Liver (tissue), 8 donors: ENCODE measurements at regions not wholly inside any gene's neighbourhood (a gene's known extent, or its start where the extent isn't known, plus 50 kb on each side); places are given as distances from the start of the nearest gene placed in this dataset.

ENCODE experiments used
- DNase-seq: peaks from one replicate; pipeline ENCODE4 v3.0.0-alpha.2; 2017; ENCODE audit warnings: low spot score
- H3K27ac ChIP-seq, 2 donors: one replicate each; pipeline ENCODE4 v1.7.0; 2013; ENCODE audit warnings: inconsistent platforms in 2 of 2, low read length in 2 of 2, control low read depth in 1 of 2, low read depth in 1 of 2, mild to moderate bottlenecking in 1 of 2
- H3K27me3 ChIP-seq, 4 donors: one replicate each; pipeline versions ENCODE4 v1.6.1 to v1.7.0; 2013; ENCODE audit warnings: low read length in 3 of 4, inconsistent platforms in 1 of 4, mild to moderate bottlenecking in 1 of 4, moderate library complexity in 1 of 4; ENCODE audit not compliant: control insufficient read depth in 4 of 4, insufficient read depth in 4 of 4
- H3K36me3 ChIP-seq, 4 donors: one replicate each; pipeline versions ENCODE4 v1.6.1 to v1.7.0; 2013; ENCODE audit warnings: low read length in 3 of 4, mild to moderate bottlenecking in 3 of 4, low read depth in 1 of 4, moderate library complexity in 1 of 4; ENCODE audit not compliant: control insufficient read depth in 4 of 4, insufficient read depth in 3 of 4
- H3K4me1 ChIP-seq, 4 donors: one replicate each; pipeline versions ENCODE4 v1.6.1 to v1.7.0; 2013; ENCODE audit warnings: low read length in 3 of 4, mild to moderate bottlenecking in 3 of 4, moderate library complexity in 1 of 4; ENCODE audit not compliant: control insufficient read depth in 4 of 4, insufficient read depth in 4 of 4
- H3K4me3 ChIP-seq, 3 donors: one replicate each; pipeline versions ENCODE4 v1.6.1 to v1.7.0; 2013; ENCODE audit warnings: low read length in 3 of 3, control low read depth in 1 of 3, low read depth in 1 of 3, mild to moderate bottlenecking in 1 of 3
- H3K9ac ChIP-seq, 2 donors: one replicate each; pipeline ENCODE4 v1.7.0; 2013; ENCODE audit warnings: low read length in 2 of 2, mild to moderate bottlenecking in 2 of 2, moderate library complexity in 2 of 2, control low read depth in 1 of 2, low read depth in 1 of 2
- H3K9me3 ChIP-seq, 4 donors: one replicate each; pipeline versions ENCODE4 v1.6.1 to v1.7.0; 2013; ENCODE audit warnings: low read length in 3 of 4; ENCODE audit not compliant: control insufficient read depth in 4 of 4
- ATF3 ChIP-seq: IDR thresholded peaks from 2 replicates; pipeline ENCODE4 v1.6.1; 2016; ENCODE audit warnings: antibody characterized with exemption
- CTCF ChIP-seq: fragments of 150-350 bp; IDR thresholded peaks from 2 replicates; pipeline ENCODE4 v1.5.1; 2017; ENCODE audit warnings: improper control_type of control experiment, low read depth, low read length; ENCODE audit not compliant: missing input control
- FOXA1 ChIP-seq: IDR thresholded peaks from 2 replicates; pipeline ENCODE4 v1.6.1; 2016; ENCODE audit warnings: antibody characterized with exemption
- FOXA2 ChIP-seq: IDR thresholded peaks from 2 replicates; pipeline ENCODE4 v1.6.1; 2016; ENCODE audit warnings: antibody characterized with exemption
- GABPA ChIP-seq, 2 donors: IDR thresholded peaks in 1 of 2; conservative IDR thresholded peaks in 1 of 2; 2 replicates each; pipeline ENCODE4 v1.6.1; 2016; ENCODE audit warnings: antibody characterized with exemption in 2 of 2, mild to moderate bottlenecking in 1 of 2, moderate library complexity in 1 of 2
- HNF4A ChIP-seq, 2 donors: conservative IDR thresholded peaks; 2 replicates each; pipeline ENCODE4 v1.6.1; 2016; ENCODE audit warnings: antibody characterized with exemption in 2 of 2, mild to moderate bottlenecking in 2 of 2
- JUND ChIP-seq, 2 donors: IDR thresholded peaks; 2 replicates each; pipeline ENCODE4 v1.6.1; 2016; ENCODE audit warnings: antibody characterized with exemption in 2 of 2
- MAX ChIP-seq: IDR thresholded peaks from 2 replicates; pipeline ENCODE4 v1.6.1; 2016; ENCODE audit warnings: antibody characterized with exemption
- NR2F2 ChIP-seq: IDR thresholded peaks from 2 replicates; pipeline ENCODE4 v1.6.1; 2016; ENCODE audit warnings: antibody characterized with exemption
- RAD21 ChIP-seq, 2 donors: IDR thresholded peaks; 2 replicates each; pipeline ENCODE4 v1.6.1; 2016; ENCODE audit warnings: antibody characterized with exemption in 2 of 2, mild to moderate bottlenecking in 2 of 2
- RXRA ChIP-seq, 2 donors: IDR thresholded peaks; 2 replicates each; pipeline ENCODE4 v1.6.1; 2017 to 2018; ENCODE audit warnings: antibody characterized with exemption in 2 of 2, mild to moderate bottlenecking in 1 of 2
- SP1 ChIP-seq: IDR thresholded peaks from 2 replicates; pipeline ENCODE4 v1.6.1; 2018; ENCODE audit warnings: antibody characterized with exemption, mild to moderate bottlenecking
- TAF1 ChIP-seq: conservative IDR thresholded peaks from 2 replicates; pipeline ENCODE4 v1.6.1; 2016; ENCODE audit warnings: antibody characterized with exemption, mild to moderate bottlenecking
- YY1 ChIP-seq: IDR thresholded peaks from 2 replicates; pipeline ENCODE4 v1.6.1; 2016; ENCODE audit warnings: antibody characterized with exemption, mild to moderate bottlenecking
- ZBTB33 ChIP-seq: IDR thresholded peaks from 2 replicates; pipeline ENCODE4 v1.6.1; 2016; ENCODE audit warnings: antibody characterized with exemption
- WGBS: extraction: QIAGEN DNeasy Blood & Tissue Kit; methylation state at CpG from one replicate; pipeline ENCODE4 v1.1.7; 2013; 5-methylcytosine and 5-hydroxymethylcytosine counted together
- donor health status: healthy.
- donor health status: healthy.
- donor health status: healthy.
- donor health status: healthy.
- donor health status: healthy.

GRCh38 chr20:48348022-48348421, 479.8 kb downstream of the PREX1 start:
- WGBS = 50% methylated on average over 3 of the region's 3 CpGs
- H3K4me1 ChIP-seq = no peaks in the 10 kb centered on the region
- no peaks in the 10 kb centered on the region for H3K36me3 ChIP-seq
- no peak overlapping the region for H3K9ac ChIP-seq
- H3K27ac ChIP-seq = no peak overlapping the region
- H3K9me3 ChIP-seq = no peaks in the 10 kb centered on the region
- TF ChIP-seq NR2F2 = no peak
- no peak for TF ChIP-seq CTCF
- TF ChIP-seq SP1 = no peak
- H3K27me3 ChIP-seq = peaks cover 0 to 7% (median 0%) of the 10 kb centered on the region in 4 donors
- no peak overlapping the region for H3K4me3 ChIP-seq
- DNase-seq = no peak

GRCh38 chr20:48342822-48343513, 484.8 kb downstream of the PREX1 start:
- DNase-seq = no peak
- no peak overlapping the region for H3K9ac ChIP-seq
- H3K4me1 ChIP-seq = no peaks in the 10 kb centered on the region
- H3K9me3 ChIP-seq = no peaks in the 10 kb centered on the region
- WGBS = 88% methylated on average over 28 of the region's 28 CpGs
- no peaks in the 10 kb centered on the region for H3K36me3 ChIP-seq
- H3K27me3 ChIP-seq = peaks cover 0 to 3% (median 0%) of the 10 kb centered on the region in 4 donors
- H3K27ac ChIP-seq = no peak overlapping the region
- TF ChIP-seq GABPA (IDR thresholded peaks at IDR 0.05 in 1 of 2, conservative IDR thresholded peaks at IDR 0.05 in 1 of 2) (no peak), HNF4A (conservative IDR thresholded peaks at IDR 0.05) (no peak), JUND (IDR thresholded peaks at IDR 0.05) (no peak), YY1 (no peak), MAX (no peak), NR2F2 (no peak), TAF1 (no peak), FOXA1 (no peak), ZBTB33 (no peak), FOXA2 (no peak), CTCF (no peak), RXRA (IDR thresholded peaks at IDR 0.05) (no peak), ATF3 (no peak), RAD21 (IDR thresholded peaks at IDR 0.05) (no peak)
- H3K4me3 ChIP-seq = no peak overlapping the region
